Calu3 (cell line): ENCODE measurements at regions not wholly inside any gene's neighbourhood (a gene's known extent, or its start where the extent isn't known, plus 50 kb on each side); places are given as distances from the start of the nearest gene placed in this dataset.

Experiments
- BruUV-seq: library from RNA; stranded (reverse); fragments of 400-500 nt; replicated peaks from 2 replicates; lab custom pipeline; 2021; lab: Mats Ljungman, UMichigan
- CTCF ChIA-PET: fragments of 300-600 bp; sonication (Branson Sonifier 250); formaldehyde crosslinking; loops from one replicate; lab custom pipeline; 2022; ENCODE audit warnings: antibody characterized with exemption; lab: Charles Lee
- DNase-seq: peaks from one replicate; pipeline ENCODE4 v3.0.0; 2022
- H3K27ac Mint-ChIP-seq: one replicate; pipeline ENCODE4 v1.8.0; 2022; ENCODE audit warnings: mixed read lengths; ENCODE audit not compliant: unreplicated experiment
- H3K27me3 Mint-ChIP-seq: one replicate; pipeline ENCODE4 v1.8.0; 2022; ENCODE audit warnings: mixed read lengths; ENCODE audit not compliant: unreplicated experiment
- H3K36me3 Mint-ChIP-seq: one replicate; pipeline ENCODE4 v1.8.0; 2022; ENCODE audit warnings: mild to moderate bottlenecking, moderate library complexity, mixed read lengths; ENCODE audit not compliant: insufficient read depth, unreplicated experiment
- H3K4me1 Mint-ChIP-seq: one replicate; pipeline ENCODE4 v1.8.0; 2022; ENCODE audit warnings: mild to moderate bottlenecking, low read depth, mixed read lengths; ENCODE audit not compliant: unreplicated experiment
- H3K4me3 Mint-ChIP-seq: one replicate; pipeline ENCODE4 v1.8.0; 2022; ENCODE audit warnings: mild to moderate bottlenecking, low read depth, moderate library complexity, mixed read lengths; ENCODE audit not compliant: unreplicated experiment
- H3K9me3 Mint-ChIP-seq: one replicate; pipeline ENCODE4 v1.8.0; 2022; ENCODE audit warnings: low read depth, mixed read lengths; ENCODE audit not compliant: unreplicated experiment
- intact Hi-C: fragments of 100-400 bp; cut with micrococcal nuclease; formaldehyde crosslinking; loops from one replicate; pipeline ENCODE4 v1.10.0; 2022; ENCODE audit not compliant: unreplicated experiment
- TF ChIP-seq, protein P1 (sequence below): fragments of 200-600 bp; IDR thresholded peaks from one replicate; pipeline ENCODE4 v1.8.0; 2022; ENCODE audit warnings: antibody characterized with exemption; ENCODE audit not compliant: unreplicated experiment

DNA sequence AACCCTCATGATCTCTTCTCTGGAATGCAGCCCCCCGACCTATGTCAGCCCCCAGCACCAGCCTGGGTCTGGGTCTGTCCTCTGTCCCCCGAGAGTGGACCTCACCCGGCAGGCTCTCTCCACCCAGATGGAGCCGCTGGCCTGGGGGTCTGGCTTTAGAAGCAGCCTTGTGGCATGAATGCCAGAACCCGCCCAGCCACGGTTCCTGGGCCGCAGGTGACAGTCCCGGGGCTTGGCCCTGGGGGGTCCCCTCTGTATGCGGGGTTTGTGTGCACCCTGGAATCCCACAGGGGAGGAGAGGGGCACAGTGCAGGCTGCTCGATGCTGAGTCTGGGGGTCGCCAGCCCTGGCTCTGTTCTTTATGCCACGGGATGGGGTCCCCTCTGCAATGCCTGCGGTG is 96.0 kb upstream of the ACTRT2 start:
- Mint-ChIP-seq H3K4me3 (no peak overlapping the region), H3K27me3 (peaks cover 78% of the 10 kb centered on the region), H3K9me3 (no peaks in the 10 kb centered on the region), H3K27ac (no peak overlapping the region), H3K36me3 (no peaks in the 10 kb centered on the region), H3K4me1 (no peaks in the 10 kb centered on the region)
- no peak for DNase-seq
- TF ChIP-seq, protein P1, sequence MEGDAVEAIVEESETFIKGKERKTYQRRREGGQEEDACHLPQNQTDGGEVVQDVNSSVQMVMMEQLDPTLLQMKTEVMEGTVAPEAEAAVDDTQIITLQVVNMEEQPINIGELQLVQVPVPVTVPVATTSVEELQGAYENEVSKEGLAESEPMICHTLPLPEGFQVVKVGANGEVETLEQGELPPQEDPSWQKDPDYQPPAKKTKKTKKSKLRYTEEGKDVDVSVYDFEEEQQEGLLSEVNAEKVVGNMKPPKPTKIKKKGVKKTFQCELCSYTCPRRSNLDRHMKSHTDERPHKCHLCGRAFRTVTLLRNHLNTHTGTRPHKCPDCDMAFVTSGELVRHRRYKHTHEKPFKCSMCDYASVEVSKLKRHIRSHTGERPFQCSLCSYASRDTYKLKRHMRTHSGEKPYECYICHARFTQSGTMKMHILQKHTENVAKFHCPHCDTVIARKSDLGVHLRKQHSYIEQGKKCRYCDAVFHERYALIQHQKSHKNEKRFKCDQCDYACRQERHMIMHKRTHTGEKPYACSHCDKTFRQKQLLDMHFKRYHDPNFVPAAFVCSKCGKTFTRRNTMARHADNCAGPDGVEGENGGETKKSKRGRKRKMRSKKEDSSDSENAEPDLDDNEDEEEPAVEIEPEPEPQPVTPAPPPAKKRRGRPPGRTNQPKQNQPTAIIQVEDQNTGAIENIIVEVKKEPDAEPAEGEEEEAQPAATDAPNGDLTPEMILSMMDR, result no peak
- no TSS peak for BruUV-seq
- intact Hi-C loops, result no loop called here
- CTCF ChIA-PET, result no interaction called here

- BruUV-seq, result no TSS peak
- TF ChIP-seq, protein P1, result no peak
- intact Hi-C loops, result no loop called here
- H3K27ac Mint-ChIP-seq, result no peak overlapping the region
- H3K36me3 Mint-ChIP-seq, result no peaks in the 10 kb centered on the region
- CTCF ChIA-PET, result no interaction called here
- DNase-seq, result no peak
- no peak overlapping the region for H3K4me3 Mint-ChIP-seq
- no peaks in the 10 kb centered on the region for H3K9me3 Mint-ChIP-seq
- H3K4me1 Mint-ChIP-seq, result no peaks in the 10 kb centered on the region
- peaks cover 84% of the 10 kb centered on the region for H3K27me3 Mint-ChIP-seq
Measured at GRCh38 chr1:2925918-2926317, 95.3 kb upstream of the ACTRT2 start.

GRCh38 chr1:2926447-2927055 is 94.7 kb upstream of the ACTRT2 start:
- BruUV-seq, result no TSS peak
- no peaks in the 10 kb centered on the region for H3K9me3 Mint-ChIP-seq

DNA sequence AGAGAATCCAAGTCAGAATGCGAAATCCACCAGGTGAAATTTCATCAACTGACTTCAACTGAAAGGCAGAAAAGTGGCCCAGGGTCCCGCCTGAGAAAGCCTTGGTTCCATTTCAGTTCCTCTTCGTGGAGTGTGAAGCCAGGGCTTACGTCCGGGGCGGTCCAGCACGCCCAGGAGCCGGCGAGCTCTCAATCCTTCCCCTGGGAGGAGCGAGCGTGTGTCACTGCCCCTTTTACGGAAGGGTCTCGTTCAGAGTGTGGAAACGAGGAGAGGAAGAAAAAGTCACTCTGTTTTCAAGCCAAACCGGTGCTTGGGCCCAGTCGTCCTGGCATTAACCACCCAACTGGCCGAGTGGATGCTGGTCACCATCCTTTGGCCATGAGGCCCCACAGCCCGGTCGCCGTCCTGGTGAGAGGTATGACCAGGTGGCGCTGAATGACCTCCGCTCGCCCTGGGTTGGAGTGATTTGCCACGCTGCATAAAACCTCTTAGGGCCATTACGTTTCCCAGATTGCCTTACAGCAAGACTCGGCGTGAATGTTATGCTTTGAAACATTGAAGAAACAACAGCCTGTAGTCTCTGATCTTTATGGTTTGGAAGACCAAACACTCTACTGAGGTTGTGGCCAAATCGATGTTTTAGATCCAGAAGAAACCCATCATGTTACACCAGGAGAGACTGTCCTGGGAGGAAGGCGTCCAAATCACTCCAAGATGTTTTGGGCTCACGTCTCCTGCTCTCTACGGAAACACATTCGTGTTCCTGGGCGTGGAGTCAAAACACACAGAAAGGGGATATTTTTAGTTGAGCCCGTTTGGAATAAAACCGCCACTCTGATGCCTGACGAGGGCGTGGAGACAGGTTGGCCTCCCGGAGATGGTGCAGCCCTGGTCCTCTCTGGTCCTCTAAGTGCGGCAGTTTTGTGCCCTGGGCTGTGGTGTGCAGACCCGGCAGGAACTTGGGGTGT is 93.6 kb upstream of the ACTRT2 start:
- intact Hi-C loops, result no loop called here
- no peaks in the 10 kb centered on the region for H3K4me1 Mint-ChIP-seq
- no peak for DNase-seq
- no peaks in the 10 kb centered on the region for H3K9me3 Mint-ChIP-seq
- no peak overlapping the region for H3K4me3 Mint-ChIP-seq
- no TSS peak for BruUV-seq
- H3K27me3 Mint-ChIP-seq, result peaks cover 87% of the 10 kb centered on the region
- CTCF ChIA-PET, result no interaction called here
- no peaks in the 10 kb centered on the region for H3K36me3 Mint-ChIP-seq
- no peak overlapping the region for H3K27ac Mint-ChIP-seq
- TF ChIP-seq, protein P1, result no peak

More at GRCh38 chr1:2926447-2927055, 94.7 kb upstream of the ACTRT2 start:
- TF ChIP-seq, protein P1, result no peak
- peaks cover 87% of the 10 kb centered on the region for H3K27me3 Mint-ChIP-seq
- intact Hi-C loops, result no loop called here
- no peak overlapping the region for H3K27ac Mint-ChIP-seq
- CTCF ChIA-PET, result no interaction called here
- no peak overlapping the region for H3K4me3 Mint-ChIP-seq
- H3K4me1 Mint-ChIP-seq, result no peaks in the 10 kb centered on the region
- no peaks in the 10 kb centered on the region for H3K36me3 Mint-ChIP-seq
- DNase-seq, result no peak
